Activated gamma-delta T cell treated with Interleukin-2 at 50 U/mL for 16 hours (primary cell): ENCODE measurements at regions not wholly inside any gene's neighbourhood (a gene's known extent, or its start where the extent isn't known, plus 50 kb on each side); places are given as distances from the start of the nearest gene placed in this dataset.

Source experiments
- DNase-seq: peaks from one replicate; pipeline ENCODE4 v3.0.0-alpha.2; 2020

- no peak for DNase-seq
Measured at GRCh38 chr3:102123590-102124190, 274.4 kb downstream of the NFKBIZ start.

DNA sequence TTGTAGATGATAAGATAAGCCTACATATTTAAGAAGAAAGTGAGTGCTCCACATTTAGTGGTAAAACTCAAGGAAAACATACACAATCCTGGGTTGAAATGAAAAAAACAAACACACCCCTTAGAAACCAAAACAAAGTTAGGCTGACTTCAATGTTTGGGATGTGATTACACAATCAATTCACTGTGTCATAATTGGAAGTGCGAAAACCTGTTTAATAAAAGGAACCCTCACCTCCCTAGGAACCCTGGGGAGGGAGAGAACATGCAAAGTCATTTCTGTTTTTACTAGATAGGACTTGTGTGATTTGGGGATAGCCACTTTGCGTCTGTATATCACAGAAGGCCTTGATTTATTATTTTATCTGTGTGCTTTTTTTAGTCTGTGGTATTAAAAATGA, 275.0 kb downstream of the NFKBIZ start:
- DNase-seq, result no peak

DNA sequence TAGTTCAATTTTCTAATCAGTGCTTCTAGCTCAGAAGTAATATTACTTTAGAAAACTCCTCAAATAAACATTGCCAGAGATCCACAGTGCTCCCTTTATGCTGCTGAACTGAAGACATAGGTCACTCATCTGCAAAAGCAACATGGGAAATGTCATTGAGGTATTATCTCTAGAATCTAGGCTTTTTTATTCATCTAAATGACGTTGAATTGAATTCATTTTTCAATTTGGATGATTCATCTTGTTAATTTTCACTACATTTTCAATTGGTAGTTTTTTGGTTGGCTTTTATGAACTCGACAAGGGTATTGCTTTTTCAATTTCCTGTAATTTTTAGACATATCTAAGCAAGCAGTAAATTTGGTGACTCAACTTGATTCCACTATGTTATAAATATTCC, 275.4 kb downstream of the NFKBIZ start:
- no peak for DNase-seq

DNA sequence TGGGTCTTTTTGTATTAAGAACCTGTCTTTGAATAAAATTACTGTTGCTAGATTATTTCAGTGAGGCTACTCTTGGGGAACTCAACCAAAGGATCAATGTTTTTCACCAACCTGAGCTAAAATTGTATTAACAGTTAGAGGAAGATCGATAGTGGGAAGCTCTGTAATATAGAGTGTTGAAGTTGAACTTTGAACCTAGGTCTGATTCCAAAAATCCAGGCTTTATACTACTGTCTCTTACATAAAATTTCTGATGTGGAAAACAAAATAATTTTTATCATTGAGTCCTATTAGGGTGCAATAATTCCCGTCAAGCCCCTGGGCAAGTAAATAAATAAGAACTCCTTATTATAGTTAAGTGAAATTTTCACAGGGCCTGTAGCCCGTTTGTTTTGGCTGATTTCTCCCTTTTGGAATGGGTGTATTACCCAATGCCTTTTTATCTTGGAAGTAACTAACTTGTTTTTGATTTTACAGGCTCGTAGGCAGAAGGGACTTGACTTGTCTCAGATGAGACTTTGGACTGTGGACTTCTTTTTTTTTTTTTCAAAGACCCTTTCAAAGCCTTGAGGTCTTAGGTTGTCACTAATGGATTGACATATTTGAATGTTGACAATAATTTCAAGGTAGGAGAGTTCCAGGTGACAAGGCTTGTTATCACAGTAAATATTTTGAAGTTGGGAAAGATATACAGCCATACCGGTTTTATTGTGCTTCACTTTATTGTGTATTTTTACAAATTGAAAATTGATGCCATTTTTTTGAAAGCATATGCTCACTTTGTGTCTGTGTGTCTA, 276.1 kb downstream of the NFKBIZ start:
- DNase-seq, result no peak

- no peak for DNase-seq
Measured at GRCh38 chr3:102125994-102126368, 276.7 kb downstream of the NFKBIZ start.

DNA sequence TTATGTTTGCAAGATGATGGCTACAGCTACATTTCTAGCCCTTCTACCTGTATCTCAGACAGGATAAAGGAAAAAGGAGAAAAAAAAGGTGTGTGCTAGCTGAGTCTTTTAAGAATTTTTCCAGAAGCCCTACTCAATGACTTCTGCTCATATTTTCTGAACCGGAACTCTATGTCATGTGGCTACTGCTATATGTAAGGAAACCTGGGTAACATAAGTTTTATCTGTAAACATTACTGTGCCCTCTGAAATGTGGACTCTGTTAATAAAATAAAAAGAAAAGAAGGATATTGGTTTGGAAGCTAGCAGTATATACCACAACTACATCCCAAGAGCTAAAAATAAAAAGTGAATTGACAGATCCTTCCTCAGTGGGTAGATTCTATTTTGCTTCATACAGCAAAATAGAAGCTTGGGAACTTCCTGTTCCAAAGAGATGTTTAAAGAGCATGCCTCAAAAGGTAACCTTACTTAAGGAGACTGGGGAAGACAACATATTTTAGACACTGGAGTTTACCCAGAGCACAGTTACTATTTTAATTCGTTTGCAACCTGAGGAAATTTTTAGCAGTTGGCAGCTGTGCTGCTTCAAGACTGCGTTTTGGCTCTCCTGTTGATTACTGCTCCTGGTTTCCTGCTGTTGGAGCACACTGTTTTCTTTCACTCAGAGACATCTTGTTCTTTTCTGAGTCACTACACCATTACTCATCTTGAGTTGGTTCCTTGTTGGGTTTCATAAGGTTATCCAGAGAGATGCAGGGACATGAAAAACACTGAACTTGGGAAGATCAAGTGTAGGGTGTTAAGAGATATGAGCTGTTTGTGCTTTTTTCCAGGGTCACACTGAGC, 280.7 kb downstream of the NFKBIZ start:
- no peak for DNase-seq

DNA sequence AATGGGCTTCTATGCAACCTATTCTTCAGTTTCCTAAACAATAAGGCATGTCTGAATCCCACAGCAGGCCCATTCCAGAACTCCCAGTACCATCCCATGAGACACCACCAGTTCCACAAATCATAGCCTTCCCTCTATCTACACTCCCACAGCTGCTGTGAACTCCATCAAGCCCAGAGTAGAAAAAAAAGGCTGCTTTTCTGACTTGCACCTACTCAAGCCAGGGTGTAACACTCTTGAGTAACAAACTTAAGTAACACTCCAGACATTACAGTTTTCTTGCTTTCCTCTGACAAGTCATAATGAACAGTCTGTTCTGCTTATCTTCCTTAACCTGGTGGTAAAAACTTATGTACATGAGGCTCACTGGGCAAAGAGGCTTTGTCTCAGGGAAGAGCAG, 283.1 kb downstream of the NFKBIZ start:
- DNase-seq, result no peak

DNA sequence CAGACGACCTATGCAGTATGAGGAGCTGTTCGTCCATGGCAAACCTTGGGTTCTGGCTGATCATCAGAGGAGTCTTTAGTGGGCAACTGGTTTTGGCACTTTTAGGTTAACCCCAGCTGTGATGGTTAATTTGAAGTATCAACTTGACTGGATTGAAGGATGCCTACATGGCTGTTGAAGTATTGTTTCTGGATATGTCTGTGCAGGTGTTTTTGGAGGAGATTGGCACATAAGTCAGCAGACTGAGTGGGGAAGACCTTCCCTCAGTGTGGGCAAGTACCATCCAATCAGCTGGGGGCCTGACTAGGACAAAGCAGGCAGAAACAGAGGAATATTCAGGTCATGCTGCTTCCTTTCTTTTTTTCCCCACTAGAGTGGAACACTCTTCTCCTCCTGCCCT, 284.1 kb downstream of the NFKBIZ start:
- DNase-seq, result no peak

DNA sequence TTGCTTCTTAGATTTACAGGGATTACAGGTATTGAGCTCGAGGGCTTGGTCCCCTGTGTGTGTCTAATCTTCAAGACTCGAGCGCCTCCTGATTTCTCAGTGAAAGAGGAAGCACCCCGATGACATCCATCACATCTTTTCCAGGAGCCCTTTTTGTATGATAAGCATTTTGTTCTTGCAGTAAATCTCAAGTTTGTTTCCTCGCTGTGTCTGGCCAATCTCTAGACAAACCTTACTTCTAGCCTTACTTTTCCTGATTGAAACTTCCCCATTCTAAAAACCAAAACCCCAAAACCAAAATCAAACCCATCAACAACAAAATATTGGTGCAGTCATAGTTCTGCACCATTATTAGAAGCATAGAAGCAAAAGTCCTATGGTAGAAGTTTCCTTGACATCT, 286.0 kb downstream of the NFKBIZ start:
- no peak for DNase-seq

DNA sequence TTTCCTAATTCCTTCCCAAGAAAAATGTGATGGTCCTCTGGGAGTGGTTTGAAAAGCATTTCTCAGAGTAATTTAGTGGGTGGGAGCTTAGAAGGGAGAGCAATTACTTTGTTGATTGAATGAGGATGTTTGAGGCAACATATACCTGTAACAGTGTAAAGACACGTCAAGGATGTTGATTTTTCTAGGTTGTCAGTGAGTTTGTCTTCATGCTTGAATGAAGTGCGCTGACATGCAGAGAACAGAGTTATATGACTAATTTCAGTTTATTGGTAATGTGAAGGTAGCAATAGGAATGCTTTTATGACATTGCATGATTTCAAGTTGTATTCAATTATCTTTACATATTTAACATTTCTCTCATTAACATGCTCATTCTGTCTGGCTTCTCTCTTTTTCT, 286.9 kb downstream of the NFKBIZ start:
- DNase-seq, result no peak

GRCh38 chr3:102140116-102140515, 290.8 kb downstream of the NFKBIZ start:
- no peak for DNase-seq

DNA sequence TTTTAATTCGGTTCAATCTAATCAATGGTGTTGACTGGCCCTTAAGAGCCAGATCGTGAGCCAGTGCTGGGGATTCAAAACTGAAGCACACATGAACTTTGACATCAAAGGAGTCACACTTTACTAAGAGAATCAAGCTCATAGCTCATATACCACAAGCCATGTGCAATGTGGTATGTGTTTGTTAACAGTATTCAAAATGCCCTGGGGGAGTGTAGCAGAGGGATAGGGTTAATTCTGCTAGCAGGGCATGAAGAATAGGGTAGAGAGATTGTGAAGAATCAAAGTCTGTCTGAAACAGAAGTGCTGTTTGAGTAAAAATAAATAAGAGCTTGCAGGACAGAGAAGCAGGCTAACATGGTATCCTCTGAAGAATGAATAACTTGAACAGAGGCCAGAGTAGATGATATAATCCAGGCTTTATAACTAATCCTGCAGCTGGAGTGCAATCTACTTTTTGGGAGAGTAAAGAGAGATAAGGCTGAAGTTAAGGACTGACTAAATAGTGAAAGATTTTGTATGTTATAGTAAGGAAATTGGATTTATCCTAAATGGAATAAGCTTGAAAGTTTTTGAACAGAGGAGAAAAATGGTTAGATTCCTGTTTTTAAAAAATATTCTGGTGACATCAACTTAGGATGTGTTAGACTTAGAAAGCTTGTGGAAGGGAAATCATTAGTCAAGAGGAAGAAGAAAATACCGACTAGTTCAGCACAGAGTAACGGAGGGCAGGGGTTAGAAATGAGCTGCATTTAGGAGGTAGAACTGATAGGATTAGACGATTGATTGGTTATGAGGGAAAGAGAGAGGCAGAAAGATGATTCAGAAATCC, 292.0 kb downstream of the NFKBIZ start:
- no peak for DNase-seq

DNA sequence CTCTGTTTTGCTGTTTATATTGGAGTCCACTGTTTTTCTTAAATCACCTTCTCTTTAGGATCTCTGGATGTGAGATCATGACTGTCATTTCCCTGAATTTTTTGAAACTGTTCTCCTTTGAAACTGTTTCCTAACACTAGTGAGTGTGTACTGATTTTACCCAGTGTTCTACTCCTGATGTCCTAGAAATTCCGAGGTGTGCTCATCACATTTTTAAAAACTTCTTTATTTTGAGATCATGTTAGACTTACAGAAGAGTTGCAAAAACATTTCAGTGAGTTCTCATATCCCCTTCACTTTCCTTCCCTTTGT, 292.6 kb downstream of the NFKBIZ start:
- DNase-seq, result no peak

GRCh38 chr3:102142379-102143060, 292.3 kb upstream of the ZPLD1 start:
- no peak for DNase-seq

GRCh38 chr3:102143536-102143935, 291.3 kb upstream of the ZPLD1 start:
- DNase-seq, result no peak

GRCh38 chr3:102144063-102144462, 290.8 kb upstream of the ZPLD1 start:
- DNase-seq, result no peak

- DNase-seq, result no peak
Measured at GRCh38 chr3:102148598-102149337, 286.0 kb upstream of the ZPLD1 start.

DNA sequence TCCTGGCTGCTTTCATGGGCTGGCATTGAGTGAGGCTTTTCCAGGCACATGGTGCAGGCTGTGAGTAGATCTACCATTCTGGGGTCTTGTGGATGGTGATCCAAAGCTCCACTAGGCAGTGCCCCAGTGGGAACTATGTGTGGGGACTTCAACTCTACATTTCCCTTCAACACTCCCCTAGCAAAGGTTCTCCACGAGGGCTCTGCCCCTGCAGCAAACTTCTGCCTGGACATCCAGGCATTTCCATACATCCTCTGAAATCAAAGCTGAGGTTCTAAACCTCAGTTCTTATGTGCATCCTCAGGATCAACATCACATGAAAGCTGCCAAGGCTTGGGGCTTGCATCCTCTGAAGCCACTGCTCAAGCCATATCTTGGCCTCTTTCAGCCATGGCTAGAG, 282.9 kb upstream of the ZPLD1 start:
- DNase-seq, result no peak

DNA sequence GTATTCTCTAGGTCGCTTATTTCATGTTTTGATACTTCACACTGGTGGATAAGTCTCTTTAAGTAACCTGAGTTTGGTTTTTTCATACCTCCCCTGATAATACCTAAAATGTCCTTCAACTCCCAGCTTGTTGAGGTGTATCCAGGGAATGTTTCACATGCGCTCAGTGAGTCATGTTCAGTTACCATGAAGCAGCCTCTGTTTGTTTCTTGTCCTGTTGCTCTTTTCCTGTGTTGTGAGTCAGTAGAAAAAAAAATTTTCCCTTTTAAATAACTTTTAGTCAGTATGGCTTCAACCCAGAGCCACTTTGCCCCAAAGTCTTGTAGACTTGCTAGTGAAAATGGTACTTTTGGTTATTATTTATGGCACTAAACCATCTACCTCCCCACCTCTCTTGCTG, 278.4 kb upstream of the ZPLD1 start:
- DNase-seq, result no peak

GRCh38 chr3:102158080-102158740, 276.6 kb upstream of the ZPLD1 start:
- no peak for DNase-seq

GRCh38 chr3:102159810-102160451, 274.9 kb upstream of the ZPLD1 start:
- no peak for DNase-seq
